PC-9 (cell line): ENCODE measurements at regions not wholly inside any gene's neighbourhood (a gene's known extent, or its start where the extent isn't known, plus 50 kb on each side); places are given as distances from the start of the nearest gene placed in this dataset.

Source experiments
- BruUV-seq: library from RNA; stranded (reverse); fragments of 400-500 nt; replicated peaks from 2 replicates; lab custom pipeline; 2021; lab: Mats Ljungman, UMichigan
- CTCF ChIA-PET: fragments of 300-600 bp; sonication (Branson Sonifier 250); formaldehyde crosslinking; loops from one replicate; lab custom pipeline; 2022; ENCODE audit warnings: antibody characterized with exemption; lab: Charles Lee
- POLR2A ChIA-PET: fragments of 300-600 bp; sonication (Branson Sonifier 250); formaldehyde crosslinking; loops from one replicate; lab custom pipeline; 2022; ENCODE audit warnings: antibody characterized with exemption; ENCODE audit not compliant: unreplicated experiment; lab: Charles Lee
- DNase-seq, 2 experiments: peaks; one replicate each; pipeline versions ENCODE4 v3.0.0 to v3.0.0-alpha.2; 2015 to 2022; ENCODE audit warnings: mixed read lengths in 1 of 2
- H2AFZ ChIP-seq: fragments of 200-600 bp; sonication (generic); 2 replicates; pipeline ENCODE4 v1.8.1; 2017; ENCODE audit warnings: antibody characterized with exemption
- H3F3A ChIP-seq: fragments of 200-600 bp; sonication (generic); 2 replicates; pipeline ENCODE4 v1.8.1; 2017; ENCODE audit warnings: antibody characterized with exemption, mild to moderate bottlenecking, low read depth; ENCODE audit not compliant: insufficient read depth
- H3K27ac ChIP-seq: fragments of 200-600 bp; sonication (generic); 2 replicates; pipeline ENCODE4 v1.6.1; 2016; ENCODE audit warnings: mixed run types
- H3K27me3 ChIP-seq: fragments of 200-600 bp; sonication (generic); 2 replicates; pipeline ENCODE4 v1.6.1; 2016; ENCODE audit warnings: low read depth, mixed run types; ENCODE audit not compliant: insufficient read depth
- H3K36me3 ChIP-seq: fragments of 200-600 bp; sonication (generic); 2 replicates; pipeline ENCODE4 v1.6.1; 2016; ENCODE audit warnings: low read depth, mixed run types
- H3K4me1 ChIP-seq: fragments of 200-600 bp; sonication (generic); replicated peaks from 2 replicates; pipeline ENCODE4 v1.6.1; 2016; ENCODE audit warnings: mixed run types; ENCODE audit not compliant: insufficient read depth
- H3K4me2 ChIP-seq: fragments of 200-600 bp; sonication (generic); 2 replicates; pipeline ENCODE4 v1.6.1; 2017; ENCODE audit warnings: mixed run types
- H3K4me3 ChIP-seq: fragments of 200-600 bp; sonication (generic); 2 replicates; pipeline ENCODE4 v1.6.1; 2016; ENCODE audit warnings: mixed run types
- H3K79me2 ChIP-seq: fragments of 200-600 bp; sonication (generic); 2 replicates; pipeline ENCODE4 v1.6.1; 2017; ENCODE audit warnings: low read depth, mixed run types
- H3K9me2 ChIP-seq: fragments of 200-600 bp; sonication (generic); 2 replicates; pipeline ENCODE4 v1.8.1; 2017; ENCODE audit warnings: mild to moderate bottlenecking; ENCODE audit not compliant: insufficient read depth
- H3K9me3 ChIP-seq: fragments of 200-600 bp; sonication (generic); 2 replicates; pipeline ENCODE4 v1.8.1; 2016; ENCODE audit warnings: low read depth; ENCODE audit not compliant: insufficient read depth
- H4K20me1 ChIP-seq: fragments of 200-600 bp; sonication (generic); 2 replicates; pipeline ENCODE4 v1.8.1; 2017; ENCODE audit not compliant: insufficient read depth
- CTCF ChIP-seq: fragments of 200-600 bp; sonication (generic); conservative IDR thresholded peaks from 2 replicates; pipeline ENCODE4 v1.6.1; 2017; ENCODE audit warnings: mixed run types, antibody characterized with exemption, mild to moderate bottlenecking, moderate library complexity
- EZH2 ChIP-seq: fragments of 200-600 bp; sonication (generic); IDR thresholded peaks from 2 replicates; pipeline ENCODE4 v1.8.0; 2017; ENCODE audit warnings: antibody characterized with exemption, low read depth
- intact Hi-C: fragments of 100-400 bp; cut with micrococcal nuclease; formaldehyde crosslinking; loops from one replicate; pipeline ENCODE4 v1.10.0; 2022; ENCODE audit not compliant: unreplicated experiment

GRCh38 chr12:96130396-96131059, 63.6 kb upstream of the ELK3 start:
- CTCF ChIA-PET = no interaction called here
- TF ChIP-seq EZH2 (no peak), CTCF (no peak)

GRCh38 chr12:96131230-96131788, 62.9 kb upstream of the ELK3 start:
- no TSS peak for BruUV-seq
- Histone ChIP-seq H3K9me3 (peaks cover 3% of the 10 kb centered on the region; the same call in 1 of the 2 replicates), H3K4me1 (peaks cover 6% of the 10 kb centered on the region; the same call in 1 of the 2 replicates), H3K9me2 (no peaks in the 10 kb centered on the region), H3K79me2 (no peaks in the 10 kb centered on the region), H3K4me2 (no peak overlapping the region), H3K27me3 (no peaks in the 10 kb centered on the region), H2AFZ (no peak overlapping the region), H3K27ac (no peak overlapping the region), H3K36me3 (no peaks in the 10 kb centered on the region), H3F3A (no peaks in the 10 kb centered on the region), H3K4me3 (no peak overlapping the region), H4K20me1 (no peaks in the 10 kb centered on the region)
- POLR2A ChIA-PET = no interaction called here
- TF ChIP-seq EZH2 = no peak
- DNase-seq = no peak
- CTCF ChIA-PET = interaction anchor here (0.6 kb wide), 1 partner anchor 58 kb away, joined by 4 read pairs; no protein-coding TSS in a partner anchor
- intact Hi-C loops = no loop called here

More at GRCh38 chr12:96130396-96131059, 63.6 kb upstream of the ELK3 start:
- H3K4me1 ChIP-seq = no peaks in the 10 kb centered on the region
- intact Hi-C loops = no loop called here
- no peak overlapping the region for H3K27ac ChIP-seq
- H3K9me2 ChIP-seq = no peaks in the 10 kb centered on the region
- H2AFZ ChIP-seq = no peak overlapping the region; the same call in 1 of the 2 replicates
- no peaks in the 10 kb centered on the region for H3K79me2 ChIP-seq
- H3K36me3 ChIP-seq = no peaks in the 10 kb centered on the region
- peaks cover 3% of the 10 kb centered on the region; the same call in 1 of the 2 replicates for H3K9me3 ChIP-seq
- no peaks in the 10 kb centered on the region for H4K20me1 ChIP-seq
- no peak overlapping the region for H3K4me3 ChIP-seq
- DNase-seq = no peak
- no TSS peak for BruUV-seq
- POLR2A ChIA-PET = no interaction called here
- no peak overlapping the region for H3K4me2 ChIP-seq
- H3K27me3 ChIP-seq = no peaks in the 10 kb centered on the region
- H3F3A ChIP-seq = no peaks in the 10 kb centered on the region

- Histone ChIP-seq H3K27me3 (no peaks in the 10 kb centered on the region), H3K9me3 (0 out of 2 replicates have a peak, but pooled peaks cover 1% of the 10 kb centered on the region), H3K36me3 (no peaks in the 10 kb centered on the region), H3K4me3 (no peak overlapping the region), H3K9me2 (no peaks in the 10 kb centered on the region), H3F3A (no peaks in the 10 kb centered on the region), H3K27ac (no peak overlapping the region), H3K79me2 (no peaks in the 10 kb centered on the region), H3K4me1 (peaks cover 11% of the 10 kb centered on the region; the same call in 1 of the 2 replicates), H3K4me2 (no peak overlapping the region), H2AFZ (no peak overlapping the region), H4K20me1 (no peaks in the 10 kb centered on the region)
- DNase-seq = peak in 1 of 2 experiments; percentile 32
- CTCF ChIA-PET = interaction anchor here (0.6 kb wide), 2 partner anchors 69 to 1146 kb away, joined by 3 read pairs; no protein-coding TSS in a partner anchor
- TF ChIP-seq EZH2 (no peak), CTCF (peak; percentile 69)
- POLR2A ChIA-PET = interaction anchor here (0.5 to 0.7 kb wide), 3 partner anchors 75 to 568 kb away, joined by 3 to 17 read pairs (median 15); no protein-coding TSS in a partner anchor
- no TSS peak for BruUV-seq
- intact Hi-C loops = loop anchor here (1.0 to 2.0 kb wide), 2 partner anchors 71 to 82 kb away; no protein-coding TSS in a partner anchor
Observed at GRCh38 chr12:96132819-96133218, 61.4 kb upstream of the ELK3 start.
